Ureter (tissue), 1 donor: ENCODE measurements at regions not wholly inside any gene's neighbourhood (a gene's known extent, or its start where the extent isn't known, plus 50 kb on each side); places are given as distances from the start of the nearest gene placed in this dataset.

ENCODE experiments used
- DNase-seq: peaks from one replicate; pipeline ENCODE4 v3.0.0-alpha.2; 2020; ENCODE audit warnings: low spot score
- donor health status: DM: yes; HTN: yes; CAD: no.

DNA sequence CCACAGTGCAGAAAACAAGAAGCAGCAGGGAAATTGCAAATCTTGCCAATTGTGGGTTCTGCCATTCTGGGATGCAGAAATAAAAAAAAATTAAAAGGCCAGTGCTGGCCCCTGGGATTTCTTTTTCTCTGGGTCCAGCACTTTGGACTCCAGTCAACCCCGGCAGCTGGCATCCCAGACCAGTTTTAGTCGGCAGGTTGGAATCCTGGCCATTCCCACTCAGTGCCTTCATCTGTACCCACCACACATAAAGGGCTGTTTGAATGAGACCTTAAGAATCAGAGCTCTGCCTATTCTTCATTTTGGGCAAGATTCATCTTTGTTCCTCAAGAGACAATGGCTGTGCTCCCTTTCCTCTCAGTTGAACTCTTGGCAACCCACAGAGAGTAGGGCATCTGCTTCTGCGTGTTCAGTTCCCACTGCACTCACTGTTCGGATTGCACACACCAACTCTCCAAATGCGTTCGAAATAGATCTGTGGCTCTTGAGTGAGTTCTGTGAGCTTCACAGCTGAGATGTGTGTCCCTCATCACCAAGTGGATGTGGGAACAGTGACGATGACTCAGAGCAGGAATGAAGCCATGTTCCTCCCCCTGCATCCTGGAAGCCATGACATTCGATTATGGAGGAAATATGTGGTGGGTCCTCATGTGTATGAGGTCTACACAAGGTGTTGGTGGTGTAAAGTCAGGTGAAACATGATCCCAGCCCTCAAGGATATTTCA is 63.0 kb upstream of the EGFR start:
- no peak for DNase-seq

GRCh38 chr7:54956865-54957264 is 62.0 kb upstream of the EGFR start:
- DNase-seq: no peak

DNA sequence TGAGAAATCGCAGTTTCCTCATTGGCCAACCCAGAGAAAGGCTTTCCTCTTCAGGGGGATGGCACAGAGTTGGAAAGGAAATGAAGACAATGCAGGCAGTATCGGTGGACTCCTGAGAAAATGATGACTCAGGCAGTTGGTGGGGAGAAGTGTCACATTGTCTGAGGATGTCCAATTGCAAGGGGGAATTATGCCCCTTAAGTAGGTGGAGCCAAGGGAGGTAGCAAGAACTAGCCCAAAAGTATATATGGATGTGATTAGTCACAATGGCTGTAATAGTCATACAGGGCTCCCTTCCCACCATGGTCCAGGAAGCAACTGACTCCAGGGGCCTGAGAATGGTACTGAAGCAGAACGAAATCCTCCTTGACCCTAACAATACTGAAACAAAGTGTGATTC is 58.3 kb upstream of the EGFR start:
- no peak for DNase-seq

DNA sequence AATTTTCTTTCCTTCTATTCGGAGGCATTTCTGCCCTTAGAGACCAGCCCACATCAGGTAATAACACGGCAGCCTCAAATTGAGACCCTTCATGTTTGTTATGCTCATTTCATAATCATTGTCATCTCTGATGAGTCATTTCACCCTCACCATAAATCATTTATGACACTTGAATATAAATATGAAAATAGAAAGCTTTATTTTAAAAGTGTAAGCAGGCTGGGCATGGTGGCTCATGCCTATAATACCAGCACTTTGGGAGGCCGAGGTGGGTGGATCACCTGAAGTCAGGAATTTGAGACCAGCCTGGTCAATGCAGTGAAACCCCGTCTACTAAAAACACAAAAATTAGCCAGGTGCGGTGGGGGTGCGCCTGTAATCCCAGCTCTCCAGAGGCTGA is 57.4 kb upstream of the EGFR start:
- no peak for DNase-seq

DNA sequence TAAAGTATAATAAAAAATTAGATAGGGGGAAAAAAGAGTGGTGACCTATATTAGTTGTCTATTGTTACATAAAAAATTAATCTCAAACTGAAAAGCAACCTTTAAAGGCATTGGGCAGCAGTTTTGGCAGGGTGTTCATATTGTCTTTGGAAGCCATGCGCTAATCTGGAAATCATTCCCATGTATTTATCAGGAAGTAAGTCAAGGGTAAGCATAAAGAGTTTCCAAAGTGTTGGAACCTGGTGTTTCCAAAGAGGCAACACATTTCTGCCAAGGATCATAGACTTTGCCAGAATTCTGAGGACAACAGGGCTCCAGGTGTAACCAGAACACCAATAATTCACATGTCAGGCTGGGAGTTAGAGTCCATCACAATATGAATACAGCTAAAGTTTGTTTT is 55.7 kb upstream of the EGFR start:
- DNase-seq: no peak

GRCh38 chr7:54964136-54964535 is 54.7 kb upstream of the EGFR start:
- DNase-seq: no peak

- no peak for DNase-seq
Observed at GRCh38 chr7:54967377-54967776, 51.4 kb upstream of the EGFR start.

- no peak for DNase-seq
Observed at GRCh38 chr7:54968018-54968417, 50.8 kb upstream of the EGFR start.
